Lower leg skin (tissue), 4 donors: ENCODE measurements at regions not wholly inside any gene's neighbourhood (a gene's known extent, or its start where the extent isn't known, plus 50 kb on each side); places are given as distances from the start of the nearest gene placed in this dataset.

Experiments
- DNase-seq, 2 donors: peaks; one replicate each; pipeline ENCODE4 v3.0.0-alpha.2; 2019; ENCODE audit warnings: low spot score in 2 of 2
- H3K4me3 ChIP-seq: fragments of 200-600 bp; sonication (generic); 2 replicates; pipeline ENCODE4 v1.5.1; 2017; ENCODE audit warnings: mild to moderate bottlenecking, low read depth; ENCODE audit not compliant: poor library complexity, severe bottlenecking
- POLR2A ChIP-seq, 2 donors: fragments of 450-650 bp; IDR thresholded peaks; one replicate each; pipeline ENCODE4 v1.6.1; 2016 to 2017; ENCODE audit warnings: antibody characterized with exemption in 2 of 2, mild to moderate bottlenecking in 1 of 2, moderate library complexity in 1 of 2
- WGBS, 2 donors: methylation state at CpG; one replicate each; pipeline ENCODE4 v1.1.5; 2018; 5-methylcytosine and 5-hydroxymethylcytosine counted together
- intact Hi-C: fragments of 100-400 bp; cut with DNase I; formaldehyde crosslinking; loops from one replicate; pipeline ENCODE4 v1.15.0; 2023; ENCODE audit warnings: low total_unique reads
- TF ChIP-seq, protein P1 (sequence below), 3 donors: fragments of 450-650 bp; IDR thresholded peaks; one replicate each; pipeline ENCODE4 v1.5.1; 2016; ENCODE audit warnings: antibody characterized with exemption in 3 of 3, mild to moderate bottlenecking in 3 of 3, moderate library complexity in 2 of 3

DNA sequence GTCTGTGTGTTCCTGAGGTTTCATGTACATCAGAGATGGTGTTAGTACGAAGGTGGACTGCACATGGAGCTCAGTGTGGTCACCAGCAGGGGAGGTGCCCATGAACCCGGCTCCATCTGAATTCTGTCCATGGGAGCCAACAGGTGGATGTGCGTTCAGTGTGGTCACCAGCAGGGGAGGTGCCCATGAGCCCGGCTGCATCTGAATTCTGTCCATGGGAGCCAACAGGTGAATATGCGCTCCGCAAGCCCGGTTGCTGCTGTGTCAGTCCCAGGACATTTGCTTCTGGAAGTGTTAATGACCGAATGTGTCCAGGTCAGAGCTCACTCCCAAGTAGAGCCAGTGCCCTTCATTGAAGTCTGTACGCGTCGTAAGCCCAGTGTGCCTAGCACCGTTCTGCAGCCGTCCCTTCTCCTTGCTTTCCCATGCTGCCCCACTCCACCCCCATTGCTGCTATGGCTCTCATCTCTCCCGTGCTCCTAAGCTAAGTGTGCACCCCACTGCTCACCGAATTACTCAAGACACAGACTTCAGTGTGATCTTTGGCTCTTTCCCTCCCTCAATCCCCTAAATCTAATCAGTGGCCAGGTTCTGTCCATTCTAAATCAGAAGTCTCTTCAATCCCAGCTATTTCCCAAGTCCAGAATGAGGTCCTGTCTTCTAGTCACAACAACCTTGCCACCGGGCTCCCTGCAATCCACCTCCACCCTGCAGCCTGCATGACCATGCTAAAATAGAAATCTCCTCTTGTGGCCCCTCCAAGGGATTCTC is 352.4 kb downstream of the TCERG1L start:
- WGBS, 2 donors = 85 to 92% methylated on average over 16 of the region's 16 CpGs
- H3K4me3 ChIP-seq = no peak overlapping the region
- intact Hi-C loops = no loop called here
- TF ChIP-seq, protein P1, sequence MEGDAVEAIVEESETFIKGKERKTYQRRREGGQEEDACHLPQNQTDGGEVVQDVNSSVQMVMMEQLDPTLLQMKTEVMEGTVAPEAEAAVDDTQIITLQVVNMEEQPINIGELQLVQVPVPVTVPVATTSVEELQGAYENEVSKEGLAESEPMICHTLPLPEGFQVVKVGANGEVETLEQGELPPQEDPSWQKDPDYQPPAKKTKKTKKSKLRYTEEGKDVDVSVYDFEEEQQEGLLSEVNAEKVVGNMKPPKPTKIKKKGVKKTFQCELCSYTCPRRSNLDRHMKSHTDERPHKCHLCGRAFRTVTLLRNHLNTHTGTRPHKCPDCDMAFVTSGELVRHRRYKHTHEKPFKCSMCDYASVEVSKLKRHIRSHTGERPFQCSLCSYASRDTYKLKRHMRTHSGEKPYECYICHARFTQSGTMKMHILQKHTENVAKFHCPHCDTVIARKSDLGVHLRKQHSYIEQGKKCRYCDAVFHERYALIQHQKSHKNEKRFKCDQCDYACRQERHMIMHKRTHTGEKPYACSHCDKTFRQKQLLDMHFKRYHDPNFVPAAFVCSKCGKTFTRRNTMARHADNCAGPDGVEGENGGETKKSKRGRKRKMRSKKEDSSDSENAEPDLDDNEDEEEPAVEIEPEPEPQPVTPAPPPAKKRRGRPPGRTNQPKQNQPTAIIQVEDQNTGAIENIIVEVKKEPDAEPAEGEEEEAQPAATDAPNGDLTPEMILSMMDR (IDR thresholded peaks at IDR 0.05) = no peak
- TF ChIP-seq POLR2A (IDR thresholded peaks at IDR 0.05) = no peak
- DNase-seq = peak in 1 of 2 donors; percentile 62

DNA sequence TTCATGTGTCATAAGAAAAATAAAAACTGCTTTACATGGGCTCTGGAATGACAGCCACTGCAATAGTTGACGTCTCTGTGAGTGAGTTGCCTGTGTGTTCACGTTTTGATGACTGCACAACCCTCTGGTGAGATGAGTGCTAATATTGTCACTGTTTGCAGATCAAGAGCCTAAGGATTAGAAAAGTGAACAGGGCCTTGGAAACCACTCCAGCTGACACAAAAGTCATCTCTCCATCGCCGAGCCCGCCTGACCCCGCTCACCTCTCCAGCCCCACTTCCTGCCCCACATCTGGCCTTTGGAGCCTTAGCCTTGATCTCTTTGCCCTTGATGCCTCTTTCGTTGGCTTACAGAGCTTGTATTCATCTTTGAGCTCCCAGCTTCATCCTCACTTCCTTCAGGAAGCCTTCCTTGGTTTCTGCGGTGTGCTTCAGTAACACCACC is 351.7 kb downstream of the TCERG1L start:
- DNase-seq = no peak
- TF ChIP-seq, protein P1 (IDR thresholded peaks at IDR 0.05) = no peak
- no peak for TF ChIP-seq POLR2A (IDR thresholded peaks at IDR 0.05)
- WGBS, 2 donors = 72 to 79% methylated on average over 8 of the region's 8 CpGs
- intact Hi-C loops = no loop called here
- no peak overlapping the region for H3K4me3 ChIP-seq

DNA sequence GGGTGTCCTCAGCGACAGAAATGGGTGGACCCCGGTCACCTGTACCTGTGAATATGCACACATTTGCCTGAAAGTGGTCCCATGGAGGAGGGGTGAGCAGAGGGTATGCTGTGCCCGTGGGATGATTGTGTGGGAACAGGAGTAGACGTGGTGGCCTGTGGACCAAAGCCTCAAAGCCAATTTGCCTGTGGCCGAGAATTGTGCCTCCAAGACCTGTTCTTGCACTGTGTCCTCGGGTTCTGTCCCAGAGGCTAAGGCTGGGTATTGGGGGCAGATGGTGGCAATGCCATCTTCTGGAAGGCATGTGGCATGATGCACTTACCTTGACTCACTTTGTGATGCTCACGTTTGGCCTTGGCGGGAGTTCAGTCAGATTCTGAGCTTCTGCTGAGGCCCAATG is 351.0 kb downstream of the TCERG1L start:
- TF ChIP-seq, protein P1 (IDR thresholded peaks at IDR 0.05) = no peak
- no peak for TF ChIP-seq POLR2A (IDR thresholded peaks at IDR 0.05)
- 80 to 87% methylated on average over 7 to 8 of the region's 8 CpGs for WGBS, 2 donors
- peak in 1 of 2 donors; percentile 69 for DNase-seq
- intact Hi-C loops = no loop called here
- H3K4me3 ChIP-seq = no peak overlapping the region

DNA sequence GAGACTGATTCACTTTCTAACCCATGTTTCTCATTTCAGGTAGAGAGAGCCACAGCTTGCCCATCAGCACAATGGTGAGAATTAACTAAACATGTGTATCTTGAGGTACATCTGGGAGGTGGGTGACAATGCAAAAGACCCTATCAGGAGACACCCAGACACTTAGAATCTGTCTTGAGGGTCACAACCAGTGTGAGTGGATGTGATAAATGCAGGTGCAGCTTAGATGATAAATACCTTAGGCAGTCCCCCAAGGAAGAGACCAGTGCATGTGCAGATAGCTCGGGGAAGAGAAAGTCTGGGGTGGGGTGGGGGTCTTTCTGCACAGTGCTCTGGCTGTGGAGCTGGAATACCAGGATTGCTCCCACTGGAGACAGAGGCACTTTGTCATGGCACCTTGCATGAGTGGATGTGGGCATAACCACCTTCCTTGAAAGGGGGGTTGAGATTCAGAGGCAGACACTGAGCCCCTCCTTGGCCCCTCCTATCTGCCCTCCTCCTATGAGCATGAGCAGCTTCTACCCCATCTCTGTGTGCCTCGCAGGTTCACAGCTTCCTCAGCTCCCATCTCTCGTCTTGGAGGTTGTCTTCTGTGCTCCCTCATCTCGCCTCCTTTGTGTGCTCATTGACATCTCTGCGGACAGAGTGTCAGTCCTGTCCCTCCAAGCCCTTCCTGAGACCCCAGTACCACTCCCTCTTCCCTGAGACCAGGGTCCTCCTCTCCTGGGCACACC is 349.8 kb downstream of the TCERG1L start:
- TF ChIP-seq, protein P1 (IDR thresholded peaks at IDR 0.05) = no peak
- no peak for TF ChIP-seq POLR2A (IDR thresholded peaks at IDR 0.05)
- DNase-seq = peak in 1 of 2 donors; percentile 52
- no peak overlapping the region for H3K4me3 ChIP-seq
- 79 to 88% methylated on average over 5 of the region's 5 CpGs for WGBS, 2 donors
- intact Hi-C loops = no loop called here

DNA sequence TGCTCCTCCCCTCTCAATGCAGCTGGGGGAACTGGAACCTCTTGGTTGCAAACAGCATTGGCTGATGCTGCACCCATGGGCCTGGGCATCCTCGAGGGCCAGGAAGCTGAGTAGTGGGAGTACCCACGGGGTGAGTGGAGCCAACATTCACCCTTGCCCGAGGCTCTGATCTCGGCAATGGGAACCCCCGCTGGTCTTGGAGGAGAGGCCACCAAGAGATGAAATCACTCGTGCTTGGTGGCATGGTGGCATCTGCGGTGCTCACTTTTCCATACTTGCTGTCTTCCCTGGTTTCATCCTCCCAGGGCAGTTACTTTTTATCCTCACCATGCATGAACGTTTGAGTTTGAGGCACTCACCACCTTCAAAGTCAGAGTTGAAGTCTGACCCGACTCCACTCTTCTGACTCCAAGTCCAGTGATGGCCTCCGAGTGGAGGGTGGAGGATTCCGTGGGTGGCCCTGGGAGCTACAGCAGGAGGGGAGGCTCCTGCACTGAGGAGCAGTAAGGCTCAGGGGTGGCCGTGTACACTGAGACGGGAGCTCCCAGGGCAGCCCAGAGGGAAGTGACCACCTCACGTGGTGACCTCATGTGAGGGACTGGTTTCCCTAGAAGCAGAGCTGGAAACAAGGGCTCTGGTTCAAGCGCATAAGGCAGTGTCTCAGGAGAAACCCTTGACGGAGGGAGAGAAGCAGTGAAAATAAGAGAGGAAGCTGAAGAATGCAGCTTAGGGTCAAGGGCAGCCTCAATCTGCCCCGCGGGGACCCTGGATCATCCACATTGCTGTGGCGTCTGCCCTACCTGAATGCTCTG is 349.1 kb downstream of the TCERG1L start:
- TF ChIP-seq, protein P1 (IDR thresholded peaks at IDR 0.05) = no peak
- TF ChIP-seq POLR2A (IDR thresholded peaks at IDR 0.05) = no peak
- intact Hi-C loops = no loop called here
- DNase-seq = peak in 1 of 2 donors; percentile 74
- WGBS, 2 donors = 84 to 86% methylated on average over 18 to 19 of the region's 19 CpGs
- no peak overlapping the region for H3K4me3 ChIP-seq
